Stimulated activated CD4-positive, alpha-beta T cell treated with anti-CD3 and anti-CD28 coated beads, Interleukin-12 subunit alpha, Interleukin-12 subunit beta, amount 100 ng/mL, for 4 hours (primary cell): ENCODE measurements at regions not wholly inside any gene's neighbourhood (a gene's known extent, or its start where the extent isn't known, plus 50 kb on each side); places are given as distances from the start of the nearest gene placed in this dataset.

Experiments
- DNase-seq: peaks from one replicate; pipeline ENCODE4 v3.0.0-alpha.2; 2020

DNA sequence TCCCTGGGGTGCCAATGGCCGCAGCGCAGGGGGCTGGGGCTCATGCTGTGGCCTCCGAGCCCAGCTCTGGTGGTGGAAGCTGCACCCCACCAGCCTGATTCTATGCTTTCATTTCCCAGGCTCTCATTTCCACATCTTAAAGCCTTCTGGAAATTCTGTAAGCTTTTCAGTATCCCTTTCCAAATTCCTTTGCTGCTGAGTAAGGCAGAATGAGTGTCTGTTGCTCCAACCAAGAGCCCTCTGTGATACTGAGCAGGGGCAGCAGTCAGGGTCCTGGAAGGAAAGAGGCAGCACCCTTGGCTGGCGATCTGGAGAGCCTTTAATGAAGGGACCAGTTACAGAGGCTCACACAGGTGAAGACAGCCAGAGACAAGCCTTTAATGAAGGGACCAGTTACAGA lies 79.5 kb upstream of the FOXF1 start:
- DNase-seq: no peak

DNA sequence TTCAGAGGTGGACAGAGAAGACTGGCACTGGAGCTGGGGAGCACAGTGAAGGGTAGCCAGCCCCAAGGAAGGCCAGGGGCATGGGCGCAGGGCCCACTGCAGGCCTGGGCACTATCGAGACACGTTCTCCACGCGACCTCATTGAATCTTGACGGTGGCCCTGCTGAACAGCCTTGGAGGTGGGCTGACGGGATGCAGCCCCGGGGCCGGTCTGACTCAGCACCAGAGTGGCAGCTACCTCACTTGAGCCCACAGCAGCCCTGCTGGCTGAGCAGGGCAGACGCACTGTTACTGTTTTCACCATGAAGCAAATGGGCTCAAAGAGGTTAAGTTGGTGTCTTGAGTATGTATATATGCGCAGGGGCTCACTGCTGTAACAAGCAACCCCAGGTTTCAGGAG lies 78.8 kb upstream of the FOXF1 start:
- DNase-seq: no peak

DNA sequence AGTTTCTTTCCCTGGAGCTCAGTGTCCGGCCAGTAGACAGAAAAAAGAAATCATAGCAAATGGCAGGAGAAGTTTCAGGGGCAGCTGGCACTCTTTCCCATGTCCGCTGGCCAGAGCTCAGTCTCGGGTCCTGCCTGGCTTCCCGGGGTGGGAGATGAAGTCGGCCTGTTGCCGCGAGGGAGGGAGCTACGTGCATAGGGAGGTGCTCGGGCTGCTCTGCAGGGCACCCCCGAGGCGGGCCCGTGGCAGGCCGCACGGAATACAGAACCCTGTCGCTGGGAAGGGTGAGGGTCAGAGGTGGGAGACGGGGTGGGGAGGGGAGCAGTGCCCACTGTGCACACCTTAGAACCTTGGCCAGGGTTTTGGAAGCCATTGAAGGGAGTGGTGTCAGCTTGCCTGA lies 78.3 kb upstream of the FOXF1 start:
- DNase-seq: no peak

DNA sequence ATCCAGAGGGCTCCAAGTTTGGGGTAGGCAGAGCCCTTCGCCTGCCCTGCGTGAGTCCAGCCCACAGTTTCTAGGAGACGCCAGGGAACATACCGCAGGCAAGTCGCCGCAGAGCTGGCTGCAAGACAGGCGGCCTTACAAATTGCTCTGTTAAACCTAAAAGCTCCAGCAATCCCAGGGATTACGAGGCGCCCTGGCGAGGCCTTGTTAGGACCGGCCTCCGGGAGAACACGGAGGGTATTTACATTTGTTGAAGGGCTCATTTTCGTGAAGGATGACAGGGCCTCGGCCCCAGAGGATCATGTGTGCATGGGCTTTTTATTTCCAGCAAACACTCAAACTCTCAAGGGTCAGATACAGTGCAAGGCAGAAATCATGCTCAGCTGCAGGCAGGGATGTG lies 77.6 kb upstream of the FOXF1 start:
- DNase-seq: no peak

DNA sequence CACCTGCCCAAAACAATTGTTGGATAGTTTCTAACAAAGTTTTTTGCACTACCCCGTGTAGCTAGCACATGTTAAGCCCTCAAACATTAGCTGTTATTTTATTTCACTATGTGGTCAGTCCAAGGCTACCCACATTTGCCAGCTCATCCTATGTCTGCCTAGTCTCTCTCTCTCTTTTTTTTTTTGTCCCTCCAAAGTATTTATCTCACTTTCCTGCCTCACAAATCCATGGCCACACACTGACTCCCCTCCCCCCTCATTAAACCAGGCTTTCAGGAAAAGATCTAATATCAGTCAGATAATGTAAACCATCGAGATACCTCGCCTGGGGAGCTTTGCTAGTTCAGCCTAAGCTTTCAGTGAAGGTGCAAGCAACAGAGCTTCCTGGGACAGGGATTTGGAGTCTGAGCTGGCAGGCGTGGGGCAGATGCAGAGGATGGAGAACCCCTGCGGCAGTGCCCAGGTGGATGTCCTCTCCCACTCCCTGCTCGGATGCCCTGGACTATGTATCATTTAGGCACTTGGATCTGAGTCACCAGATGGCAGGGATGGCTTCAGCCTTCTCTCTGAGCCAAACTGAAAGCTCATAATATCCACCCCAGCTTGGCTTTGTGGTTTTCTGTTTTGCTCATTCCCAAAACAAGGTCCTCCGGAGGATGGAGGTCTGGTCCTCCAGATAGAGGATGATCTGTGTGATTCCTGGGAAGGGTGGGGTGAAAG lies 73.7 kb upstream of the FOXF1 start:
- no peak for DNase-seq

DNA sequence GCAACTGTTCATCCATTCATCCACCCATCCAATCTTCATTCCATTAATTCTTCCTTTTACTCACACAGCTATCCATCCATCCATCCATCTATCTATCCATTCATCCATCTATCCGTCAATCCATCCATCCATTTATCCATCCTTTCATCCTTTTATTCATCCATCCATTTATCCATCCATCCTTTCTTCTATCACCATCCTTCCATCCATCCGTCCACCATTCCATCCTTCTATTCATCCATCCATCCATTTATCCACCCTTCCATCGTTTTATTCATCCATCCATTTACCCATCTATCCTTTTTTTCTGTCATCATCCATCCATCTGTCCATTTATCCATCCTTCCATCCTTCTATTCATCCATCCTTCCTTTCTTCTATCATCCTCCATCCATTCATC lies 73.0 kb upstream of the FOXF1 start:
- no peak for DNase-seq

DNA sequence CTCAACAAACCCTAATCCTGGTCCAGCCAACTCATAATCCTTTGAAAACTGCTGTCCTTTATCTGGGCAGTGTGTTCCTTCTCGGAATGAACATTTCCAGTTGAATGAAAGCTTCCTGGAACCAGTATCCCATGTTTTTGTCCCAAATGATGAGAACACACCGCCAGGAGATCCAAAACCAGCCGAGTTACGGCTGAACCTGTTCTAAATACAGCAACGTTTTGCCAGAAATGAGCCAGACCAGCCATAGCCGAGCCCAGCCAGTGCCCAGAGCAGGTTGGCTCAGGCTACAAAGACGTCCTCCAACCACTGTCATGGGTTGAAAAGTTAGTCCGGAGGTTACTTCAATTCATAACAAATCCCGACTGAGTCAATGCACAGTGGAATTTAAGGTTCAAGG lies 67.6 kb upstream of the FOXF1 start:
- DNase-seq: no peak

DNA sequence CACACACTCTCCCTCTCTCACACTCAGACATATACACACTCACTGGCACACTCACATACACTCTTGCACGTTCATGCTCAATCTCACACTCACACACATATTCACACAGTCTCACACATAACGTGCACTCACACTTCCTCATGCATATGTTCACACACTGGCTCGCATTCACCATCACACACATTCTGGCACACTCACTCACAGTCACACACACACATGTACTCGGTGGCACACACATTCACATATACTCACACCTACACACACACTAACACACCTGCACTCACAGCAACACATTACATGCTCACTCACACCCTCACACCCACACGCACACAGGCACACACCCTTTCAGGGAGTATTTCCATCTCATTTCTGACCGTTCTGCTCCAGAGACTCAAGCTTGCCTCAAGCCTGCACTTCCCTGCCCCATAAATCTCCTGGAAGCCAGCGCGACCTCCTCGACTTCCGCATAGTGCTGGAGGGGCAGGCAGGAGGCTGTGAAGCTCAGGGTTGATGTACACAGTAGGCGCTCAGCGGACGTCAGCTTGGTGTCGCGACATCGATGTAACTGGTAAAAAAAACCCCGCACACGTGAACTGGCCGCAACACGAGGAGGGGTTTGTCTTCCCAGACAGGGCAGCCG lies 66.7 kb upstream of the FOXF1 start:
- no peak for DNase-seq

DNA sequence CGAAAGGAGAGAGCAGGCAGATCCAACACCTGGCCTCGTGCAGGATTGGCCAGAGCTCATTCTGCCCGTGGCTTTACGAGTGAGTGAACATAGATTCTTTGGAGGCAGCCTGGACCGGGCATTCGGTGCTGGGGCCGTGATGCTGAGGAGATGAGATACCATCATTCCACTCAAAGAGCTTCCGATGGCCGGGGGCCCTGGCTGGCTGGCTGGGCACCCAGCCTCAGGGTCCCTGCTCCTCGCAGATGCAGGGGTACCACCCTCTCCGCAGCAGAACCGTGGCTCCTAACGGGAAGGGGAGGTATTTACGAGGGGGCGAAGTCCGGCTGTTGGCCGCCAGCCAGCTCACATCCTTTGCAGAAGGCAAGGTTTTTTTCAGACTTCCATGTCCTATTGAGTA lies 66.1 kb upstream of the FOXF1 start:
- DNase-seq: no peak

DNA sequence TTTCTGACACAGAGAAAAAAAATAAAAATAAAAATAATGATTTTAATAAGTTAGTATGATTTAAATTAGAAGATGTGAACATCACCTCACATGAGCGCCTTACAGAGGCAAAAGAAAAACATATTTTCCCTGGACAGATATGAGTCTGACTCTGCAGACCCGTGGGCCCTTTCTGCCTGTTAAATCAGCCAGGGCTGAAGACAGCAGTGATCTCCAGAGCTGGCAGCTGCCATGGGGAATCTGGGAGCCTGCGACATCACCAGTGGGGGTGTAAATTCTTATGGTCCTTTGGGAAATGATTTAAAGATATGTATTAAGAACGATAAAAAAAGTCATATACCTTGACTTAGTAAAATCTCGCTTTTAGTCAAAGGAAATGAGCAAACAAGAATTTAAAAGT lies 65.7 kb upstream of the FOXF1 start:
- DNase-seq: no peak

DNA sequence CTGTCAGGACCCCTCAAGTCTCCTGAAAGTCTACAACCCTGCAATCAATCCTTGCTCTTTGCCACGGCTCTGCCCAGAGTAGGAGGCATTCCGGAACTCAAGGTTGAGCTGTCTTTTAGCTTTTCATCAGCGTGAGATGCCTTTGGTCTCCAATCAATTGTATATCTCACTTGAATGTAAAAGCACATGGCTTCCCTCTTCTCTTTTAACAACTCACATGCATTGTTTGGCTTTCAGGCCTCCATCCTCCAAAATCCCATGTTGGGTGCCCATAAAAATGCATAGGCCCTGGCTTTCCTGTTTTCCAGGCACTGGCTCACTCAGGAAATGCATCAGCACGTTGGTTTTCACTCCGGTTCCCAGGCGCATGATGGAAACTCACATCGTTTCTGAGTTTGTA lies 64.0 kb upstream of the FOXF1 start:
- DNase-seq: no peak

DNA sequence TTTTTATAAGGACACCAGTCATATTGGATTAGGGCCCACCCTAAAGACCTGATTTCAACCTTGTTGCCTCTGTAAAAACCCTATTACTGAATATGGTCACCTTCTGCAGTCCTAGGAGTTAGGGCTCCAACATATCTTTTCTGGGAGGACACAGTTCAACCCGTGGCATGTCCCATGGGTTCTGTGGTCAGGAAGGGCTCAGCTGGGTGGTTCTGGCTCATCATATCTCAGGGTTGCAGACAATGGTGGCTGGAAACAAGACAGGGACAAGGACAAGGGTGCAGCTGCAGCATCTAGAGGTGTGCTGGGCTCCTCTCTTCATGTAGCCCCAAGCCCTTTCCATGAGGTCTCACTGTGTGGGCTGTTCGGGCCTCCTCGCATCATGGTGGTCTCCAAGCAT lies 63.1 kb upstream of the FOXF1 start:
- no peak for DNase-seq

DNA sequence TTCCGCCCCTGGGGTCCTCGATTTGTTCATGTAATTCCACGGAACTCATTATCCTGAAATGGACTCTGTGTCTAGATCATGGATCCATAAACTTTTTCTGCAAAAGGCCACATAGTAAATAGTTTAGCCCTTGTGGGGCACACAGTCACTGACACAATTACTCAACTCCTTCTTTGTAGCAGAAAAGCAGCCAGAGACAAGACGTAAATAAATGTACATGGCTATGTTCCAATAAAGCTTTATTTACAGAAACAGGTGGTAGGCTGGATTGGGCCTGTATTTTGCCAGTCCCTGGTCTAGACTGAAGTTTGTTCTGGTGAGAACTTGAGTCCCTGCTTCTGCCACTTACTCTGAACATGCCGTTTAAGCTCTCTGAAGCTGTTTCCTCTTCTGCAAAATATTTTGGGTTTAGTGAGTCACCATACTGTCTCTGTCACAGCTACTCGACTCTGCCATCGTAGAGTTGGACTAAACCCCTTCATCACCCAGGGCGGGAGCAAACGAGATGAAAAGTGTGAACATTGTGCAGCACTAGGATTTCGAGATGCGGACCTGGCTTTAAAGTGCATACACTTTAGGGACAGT lies 61.9 kb upstream of the FOXF1 start:
- no peak for DNase-seq

DNA sequence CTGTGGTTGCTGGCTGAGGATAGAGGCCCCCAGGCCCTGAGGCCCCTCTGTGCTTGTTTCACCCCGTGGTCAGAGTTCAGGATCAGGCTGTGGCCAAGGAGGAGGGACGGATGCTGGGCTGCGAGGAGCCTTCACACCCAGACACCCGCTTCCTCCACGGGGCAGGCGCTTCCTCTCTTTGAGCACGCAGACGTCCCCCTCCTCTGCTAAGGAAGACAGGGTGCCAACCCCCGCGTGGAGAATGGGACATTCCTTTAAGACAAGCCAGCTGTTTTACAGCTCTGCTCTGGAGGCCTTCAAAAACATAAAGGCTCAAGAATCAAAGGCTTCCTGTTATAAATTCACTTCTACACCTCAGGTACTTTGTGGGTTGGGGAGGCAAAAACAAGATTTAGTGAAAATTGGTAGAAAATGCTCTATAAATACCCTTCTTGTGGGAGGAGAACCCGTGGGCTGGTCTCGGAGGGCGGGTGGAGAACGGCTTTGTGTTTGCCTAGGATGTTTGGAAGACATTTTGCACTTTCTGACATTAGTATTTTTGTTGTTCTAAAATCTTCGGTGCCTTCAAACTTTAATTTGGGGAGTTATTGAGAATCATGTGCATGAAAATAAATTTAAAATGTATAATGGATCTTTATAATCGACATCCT lies 60.8 kb upstream of the FOXF1 start:
- no peak for DNase-seq

DNA sequence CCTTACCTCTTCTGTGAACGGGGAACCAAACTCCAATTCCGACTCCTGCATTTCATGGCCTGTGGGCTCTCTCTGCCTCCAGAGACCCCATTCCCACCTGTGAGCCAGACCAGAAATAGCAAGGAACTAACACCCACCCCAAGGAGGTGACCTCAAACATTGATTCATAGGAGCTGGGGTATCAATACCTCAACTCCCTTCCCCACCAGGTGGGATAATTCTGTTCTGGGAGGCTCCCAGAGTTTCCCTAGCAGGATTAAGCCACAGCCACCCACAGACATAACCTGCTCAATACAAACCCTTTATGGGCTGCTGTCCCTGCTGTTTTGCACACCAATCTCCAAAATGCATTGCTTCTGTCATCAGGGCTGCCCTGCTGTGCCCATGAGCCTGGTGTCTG lies 59.6 kb upstream of the FOXF1 start:
- no peak for DNase-seq

DNA sequence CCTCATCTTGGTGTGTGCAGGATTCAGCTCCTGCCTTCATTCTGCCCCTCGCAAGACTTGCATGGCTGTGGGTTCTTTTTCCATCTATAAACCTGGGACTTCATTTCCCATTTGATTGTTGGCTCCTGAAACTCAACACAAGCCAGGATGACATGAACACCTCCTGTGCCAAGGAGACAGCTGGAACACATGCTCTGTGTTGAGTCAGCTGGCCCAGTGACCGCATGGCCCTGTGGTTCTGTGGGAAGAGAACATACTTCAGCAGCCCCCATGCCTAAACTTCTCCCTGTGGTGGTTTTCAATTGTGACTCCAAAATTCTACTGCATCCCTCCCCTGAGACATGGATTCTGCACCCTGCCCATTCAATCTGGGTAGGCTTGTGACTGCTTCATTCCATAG lies 57.9 kb upstream of the FOXF1 start:
- no peak for DNase-seq

DNA sequence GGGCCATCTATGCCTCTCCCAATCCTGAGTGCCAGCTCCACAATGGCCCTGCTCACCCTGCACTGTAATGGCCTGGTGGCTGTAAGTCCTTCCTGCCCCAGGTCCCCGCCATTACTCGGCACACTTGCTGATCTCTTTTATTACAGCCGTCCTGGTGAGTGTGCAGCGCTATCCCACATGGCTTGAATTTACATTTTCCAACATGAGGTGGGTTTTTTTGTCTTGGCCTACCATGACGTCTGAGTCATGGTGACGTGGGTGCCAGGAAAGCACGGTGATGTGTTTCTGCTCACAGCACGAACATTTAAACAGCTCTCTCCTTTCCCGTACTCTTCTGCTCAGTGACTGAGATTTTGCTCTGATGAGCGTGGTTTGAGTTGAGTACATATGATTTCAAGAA lies 55.2 kb upstream of the FOXF1 start:
- no peak for DNase-seq

DNA sequence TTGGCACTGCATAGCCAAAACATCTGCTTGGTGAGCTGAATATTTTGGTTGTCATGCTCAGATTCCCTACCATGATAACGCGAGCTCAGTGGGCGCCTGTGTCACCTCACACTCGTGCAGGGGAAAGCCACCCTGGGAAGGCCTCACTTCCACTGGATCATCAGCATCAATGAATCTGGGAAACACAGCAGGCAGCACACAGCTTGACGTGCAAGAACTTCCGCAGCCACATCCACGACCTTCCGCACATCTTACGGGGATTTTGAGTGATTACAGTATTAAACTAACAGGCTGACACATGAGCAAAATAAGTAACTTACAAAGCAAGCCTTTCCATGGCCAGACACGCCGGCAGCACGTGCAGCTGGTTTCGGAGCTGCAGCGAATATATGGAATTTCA lies 54.7 kb upstream of the FOXF1 start:
- no peak for DNase-seq

DNA sequence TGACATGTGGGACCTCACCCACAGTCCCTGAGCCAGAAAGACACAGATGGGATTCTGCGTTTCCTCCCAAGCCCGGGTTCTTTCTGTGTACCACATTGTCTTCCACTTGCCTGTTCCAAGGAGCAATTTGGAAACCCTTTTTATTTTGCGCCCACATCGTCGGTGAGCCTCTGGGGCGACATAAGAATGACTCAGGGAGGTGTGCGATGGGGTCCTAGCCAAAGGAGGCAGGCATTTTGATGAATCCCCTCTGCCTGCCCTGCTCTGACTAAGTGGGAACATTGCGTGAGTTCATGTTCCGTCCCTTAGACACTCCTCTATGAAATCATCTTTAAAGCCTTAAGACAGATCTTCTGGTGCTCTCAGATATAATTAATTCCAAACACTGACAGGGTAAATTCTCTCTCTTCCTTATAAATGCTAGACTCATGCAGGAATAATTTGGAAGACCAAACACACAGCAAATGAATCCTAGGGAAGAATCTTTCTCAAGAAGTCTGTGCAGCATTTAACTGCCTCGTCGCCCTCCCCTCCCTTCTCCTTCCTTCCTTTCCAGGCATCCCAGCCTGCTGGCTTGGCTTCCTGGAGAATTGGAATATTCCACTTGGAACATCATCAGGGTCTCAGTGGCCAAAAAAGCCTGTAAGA lies 52.7 kb upstream of the FOXF1 start:
- no peak for DNase-seq

DNA sequence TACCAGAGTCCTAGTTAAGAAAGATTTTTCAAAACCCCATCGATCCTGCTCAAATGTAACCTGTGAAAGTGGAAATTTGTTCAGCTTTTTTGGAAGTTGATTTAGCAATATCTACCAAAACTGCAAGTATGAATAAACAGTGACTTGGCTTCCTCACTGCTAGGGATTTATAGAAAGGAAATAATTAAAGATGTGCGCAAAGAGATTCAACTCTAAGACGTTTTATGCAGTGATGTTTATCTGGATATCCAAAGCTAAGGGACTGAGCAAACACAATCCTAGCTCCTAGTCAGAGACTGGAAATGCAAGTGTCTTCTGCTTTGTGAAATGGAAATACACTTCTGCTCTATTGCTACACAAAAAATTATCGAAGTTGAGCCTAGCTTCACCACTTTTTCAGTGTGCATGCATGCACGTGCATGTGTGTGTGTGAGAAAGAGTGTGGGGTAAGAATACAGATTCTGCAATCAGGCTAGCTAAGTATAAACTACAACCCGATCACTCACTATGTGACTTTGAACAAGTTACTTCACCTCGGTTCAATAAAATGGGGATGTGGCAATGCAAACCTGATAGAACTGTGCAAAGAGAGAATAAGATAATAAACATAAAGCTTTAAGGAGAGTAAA lies 52.1 kb upstream of the FOXF1 start:
- DNase-seq: no peak

DNA sequence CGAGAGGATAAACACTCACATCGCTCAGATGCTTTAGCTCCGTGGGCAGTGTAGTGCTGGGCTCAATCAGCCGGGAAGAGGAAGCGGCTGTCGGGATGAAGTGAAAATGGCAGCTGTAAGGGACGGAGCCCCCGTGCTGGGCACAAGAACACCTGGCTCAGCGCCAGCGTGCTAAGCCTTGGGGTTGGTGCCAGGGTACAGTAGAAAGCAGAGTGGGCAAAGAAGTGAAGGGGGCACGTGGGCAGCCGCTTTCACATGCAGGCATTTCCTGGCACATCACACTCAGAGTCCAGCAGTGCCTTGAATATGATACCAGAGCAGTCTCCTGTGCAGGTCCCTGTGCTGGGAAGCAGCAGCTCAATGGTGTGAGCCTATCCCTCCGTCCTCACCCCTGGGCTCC lies 51.1 kb upstream of the FOXF1 start:
- no peak for DNase-seq
